Activated CD8-positive, alpha-beta memory T cell treated with anti-CD3 and anti-CD28 coated beads, Interleukin-2, amount 10 ng/mL, durations not matched to agents 7 days and 5 days (primary cell): ENCODE measurements at regions not wholly inside any gene's neighbourhood (a gene's known extent, or its start where the extent isn't known, plus 50 kb on each side); places are given as distances from the start of the nearest gene placed in this dataset.

Source experiments
- ATAC-seq: fragments of 150-1000 bp; cut with Tn5 transposase; one replicate; pipeline ENCODE4 v1.10.0; 2021; ENCODE audit warnings: moderate library complexity
- CTCF ChIA-PET: fragments of 350-600 bp; sonication (Branson Sonifier 250); formaldehyde crosslinking; loops from one replicate; lab custom pipeline; 2021; ENCODE audit warnings: antibody characterized with exemption; lab: Charles Lee
- DNase-seq: peaks from one replicate; pipeline ENCODE4 v3.0.0-alpha.2; 2020
- H3K27ac Mint-ChIP-seq: one replicate; pipeline ENCODE4 v1.8.0; 2021; ENCODE audit warnings: mild to moderate bottlenecking, mixed read lengths
- H3K27me3 Mint-ChIP-seq: one replicate; pipeline ENCODE4 v1.8.0; 2021; ENCODE audit warnings: mixed read lengths
- H3K36me3 Mint-ChIP-seq: one replicate; pipeline ENCODE4 v1.8.0; 2021; ENCODE audit warnings: mild to moderate bottlenecking, mixed read lengths
- H3K4me1 Mint-ChIP-seq: one replicate; pipeline ENCODE4 v1.8.0; 2021; ENCODE audit warnings: mixed read lengths
- H3K4me3 Mint-ChIP-seq: one replicate; pipeline ENCODE4 v1.8.0; 2021; ENCODE audit warnings: mild to moderate bottlenecking, moderate library complexity, mixed read lengths
- H3K9me3 Mint-ChIP-seq: one replicate; pipeline ENCODE4 v1.8.0; 2022; ENCODE audit warnings: low read depth, mixed read lengths

GRCh38 chr6:6376845-6377244 is 56.4 kb upstream of the F13A1 start:
- DNase-seq (no peak), ATAC-seq (no peak)
- CTCF ChIA-PET: no interaction called here
- Mint-ChIP-seq H3K27ac (no peak overlapping the region), H3K9me3 (no peaks in the 10 kb centered on the region), H3K36me3 (no peaks in the 10 kb centered on the region), H3K4me1 (no peaks in the 10 kb centered on the region), H3K27me3 (peaks cover 15% of the 10 kb centered on the region), H3K4me3 (no peak overlapping the region)

DNA sequence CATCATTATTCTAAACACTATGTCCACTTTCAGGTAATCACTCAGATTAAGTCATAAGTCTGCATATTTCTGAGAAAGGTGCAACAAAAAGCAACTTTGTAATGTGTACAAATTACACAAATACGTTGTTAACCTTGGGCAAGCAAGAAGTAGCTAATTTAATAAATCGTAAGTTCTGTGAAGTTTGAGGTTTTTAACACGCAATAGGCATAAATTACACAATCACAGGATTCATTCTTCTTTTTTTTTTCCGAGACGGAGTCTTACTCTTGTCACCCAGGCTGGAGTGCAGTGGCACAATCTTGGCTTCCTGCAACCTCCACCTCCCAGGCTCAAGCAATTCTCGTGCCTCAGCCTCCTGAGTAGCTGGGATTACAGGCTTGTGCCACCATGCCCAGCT is 57.2 kb upstream of the F13A1 start:
- H3K36me3 Mint-ChIP-seq: no peaks in the 10 kb centered on the region
- H3K4me1 Mint-ChIP-seq: no peaks in the 10 kb centered on the region
- H3K9me3 Mint-ChIP-seq: no peaks in the 10 kb centered on the region
- no peak overlapping the region for H3K4me3 Mint-ChIP-seq
- ATAC-seq (no peak), DNase-seq (no peak)
- peaks cover 9% of the 10 kb centered on the region for H3K27me3 Mint-ChIP-seq
- no peak overlapping the region for H3K27ac Mint-ChIP-seq
- CTCF ChIA-PET: interaction anchor here (0.7 kb wide), 1 partner anchor 1341 kb away, joined by 3 read pairs; no protein-coding TSS in a partner anchor

DNA sequence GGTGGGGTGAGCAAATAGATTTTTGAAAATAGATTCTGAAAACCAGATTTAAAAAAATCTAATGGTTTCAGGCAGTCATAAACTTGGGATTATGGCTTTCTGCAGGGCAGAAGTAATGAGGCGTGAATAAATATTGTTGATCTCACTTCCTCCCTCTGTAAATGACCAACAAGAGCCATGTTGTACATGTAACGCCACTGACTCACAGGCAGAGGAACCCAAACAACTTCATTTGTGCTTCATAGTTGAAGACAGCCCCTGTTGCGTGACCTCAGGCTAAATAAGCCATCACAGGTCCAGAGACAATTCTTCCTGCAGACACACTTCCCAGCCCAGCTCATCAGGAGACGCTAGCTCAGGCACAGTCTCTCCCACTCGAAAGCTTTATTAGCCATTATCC is 59.1 kb upstream of the F13A1 start:
- CTCF ChIA-PET: no interaction called here
- no peaks in the 10 kb centered on the region for H3K4me1 Mint-ChIP-seq
- ATAC-seq (no peak), DNase-seq (no peak)
- peaks cover 1% of the 10 kb centered on the region for H3K27me3 Mint-ChIP-seq
- H3K9me3 Mint-ChIP-seq: no peaks in the 10 kb centered on the region
- no peaks in the 10 kb centered on the region for H3K36me3 Mint-ChIP-seq
- H3K27ac Mint-ChIP-seq: no peak overlapping the region
- no peak overlapping the region for H3K4me3 Mint-ChIP-seq

DNA sequence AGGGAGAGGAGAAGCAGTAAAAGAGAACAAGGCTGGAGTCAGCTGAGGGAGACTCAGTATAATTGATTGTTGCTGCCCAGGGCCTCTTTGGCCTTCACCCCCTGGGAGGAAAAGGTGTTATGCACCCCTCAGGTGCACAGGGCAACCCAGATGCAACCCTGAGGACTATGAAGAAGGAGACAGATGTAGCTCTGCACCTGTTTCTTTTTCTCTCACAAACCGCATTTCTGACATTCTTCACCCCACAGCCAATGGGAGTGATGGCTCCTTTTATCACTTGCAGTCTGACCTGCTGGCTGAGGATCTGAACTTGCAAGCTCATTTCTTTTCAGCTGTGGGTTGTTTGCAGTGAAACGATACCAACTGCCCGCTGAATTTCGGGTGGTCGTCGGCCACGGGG is 64.1 kb upstream of the F13A1 start:
- H3K27me3 Mint-ChIP-seq: peaks cover 13% of the 10 kb centered on the region
- no peak overlapping the region for H3K4me3 Mint-ChIP-seq
- no peaks in the 10 kb centered on the region for H3K4me1 Mint-ChIP-seq
- H3K9me3 Mint-ChIP-seq: no peaks in the 10 kb centered on the region
- CTCF ChIA-PET: no interaction called here
- no peak overlapping the region for H3K27ac Mint-ChIP-seq
- ATAC-seq: no peak
- no peaks in the 10 kb centered on the region for H3K36me3 Mint-ChIP-seq
- DNase-seq: no peak

- H3K4me3 Mint-ChIP-seq: no peak overlapping the region
- DNase-seq (no peak), ATAC-seq (no peak)
- peaks cover 17% of the 10 kb centered on the region for H3K27me3 Mint-ChIP-seq
- no peaks in the 10 kb centered on the region for H3K9me3 Mint-ChIP-seq
- no peaks in the 10 kb centered on the region for H3K4me1 Mint-ChIP-seq
- CTCF ChIA-PET: no interaction called here
- H3K27ac Mint-ChIP-seq: no peak overlapping the region
- H3K36me3 Mint-ChIP-seq: no peaks in the 10 kb centered on the region
These were observed 65.5 kb upstream of the F13A1 start for GRCh38 chr6:6386010-6386409.

- no peaks in the 10 kb centered on the region for H3K4me1 Mint-ChIP-seq
- no peak overlapping the region for H3K27ac Mint-ChIP-seq
- H3K9me3 Mint-ChIP-seq: no peaks in the 10 kb centered on the region
- H3K36me3 Mint-ChIP-seq: no peaks in the 10 kb centered on the region
- CTCF ChIA-PET: no interaction called here
- ATAC-seq (no peak), DNase-seq (no peak)
- no peak overlapping the region for H3K4me3 Mint-ChIP-seq
- peaks cover 21% of the 10 kb centered on the region for H3K27me3 Mint-ChIP-seq
These were observed 70.6 kb upstream of the F13A1 start for GRCh38 chr6:6390849-6391602.

DNA sequence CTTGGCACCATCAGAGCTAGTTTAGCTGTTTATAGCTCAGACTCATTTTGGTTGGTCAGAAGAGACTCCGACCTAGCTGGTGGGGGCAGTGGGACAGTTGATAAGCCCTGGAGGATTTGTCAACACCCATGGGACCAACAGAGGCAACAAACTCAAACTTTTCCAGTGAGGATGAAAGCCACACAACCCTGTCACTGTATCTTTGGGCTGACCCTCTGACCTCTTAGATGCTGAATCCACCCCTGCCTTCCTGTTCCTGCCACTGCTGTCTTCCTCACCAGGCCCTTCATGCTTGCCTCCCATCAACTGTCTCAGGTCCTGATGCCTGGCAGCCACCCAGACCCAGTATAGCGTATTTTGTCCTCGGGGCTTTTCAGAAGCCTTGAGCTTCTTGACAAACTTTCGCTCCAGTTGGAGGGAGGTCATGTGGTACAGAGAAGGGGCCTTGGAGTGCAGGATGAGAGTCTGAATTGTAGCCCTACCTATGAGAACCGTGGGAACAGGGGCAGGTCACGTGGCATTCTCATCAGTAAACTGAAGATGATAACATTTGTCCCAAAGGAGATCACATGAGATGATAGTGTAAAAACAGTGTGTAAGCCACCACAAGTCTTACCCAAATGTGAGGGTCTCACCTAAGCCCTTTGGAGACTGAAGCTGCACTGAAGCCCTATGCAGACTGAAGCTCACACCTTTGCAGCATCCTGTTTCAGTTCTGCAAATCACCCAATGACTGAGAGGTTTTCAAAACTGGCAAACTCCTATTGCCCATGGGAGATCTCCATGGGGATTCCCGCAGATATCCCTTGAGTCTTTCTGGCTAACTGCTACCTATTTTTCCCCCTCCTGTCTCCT is 72.0 kb upstream of the F13A1 start:
- H3K27ac Mint-ChIP-seq: no peak overlapping the region
- no peaks in the 10 kb centered on the region for H3K4me1 Mint-ChIP-seq
- CTCF ChIA-PET: no interaction called here
- ATAC-seq: no peak
- H3K9me3 Mint-ChIP-seq: no peaks in the 10 kb centered on the region
- H3K27me3 Mint-ChIP-seq: peaks cover 18% of the 10 kb centered on the region
- H3K4me3 Mint-ChIP-seq: no peak overlapping the region
- DNase-seq: no peak
- H3K36me3 Mint-ChIP-seq: no peaks in the 10 kb centered on the region

GRCh38 chr6:6393069-6393529 is 72.6 kb upstream of the F13A1 start:
- Mint-ChIP-seq H3K4me1 (no peaks in the 10 kb centered on the region), H3K36me3 (no peaks in the 10 kb centered on the region), H3K27me3 (peaks cover 15% of the 10 kb centered on the region), H3K27ac (no peak overlapping the region), H3K9me3 (no peaks in the 10 kb centered on the region), H3K4me3 (no peak overlapping the region)
- no peak for DNase-seq
- ATAC-seq: no peak
- CTCF ChIA-PET: no interaction called here

GRCh38 chr6:6395581-6396197 is 75.2 kb upstream of the F13A1 start:
- Mint-ChIP-seq H3K9me3 (no peaks in the 10 kb centered on the region), H3K4me3 (no peak overlapping the region), H3K27ac (no peak overlapping the region), H3K36me3 (no peaks in the 10 kb centered on the region), H3K27me3 (peaks cover 12% of the 10 kb centered on the region), H3K4me1 (no peaks in the 10 kb centered on the region)
- CTCF ChIA-PET: no interaction called here
- DNase-seq (no peak), ATAC-seq (no peak)

DNA sequence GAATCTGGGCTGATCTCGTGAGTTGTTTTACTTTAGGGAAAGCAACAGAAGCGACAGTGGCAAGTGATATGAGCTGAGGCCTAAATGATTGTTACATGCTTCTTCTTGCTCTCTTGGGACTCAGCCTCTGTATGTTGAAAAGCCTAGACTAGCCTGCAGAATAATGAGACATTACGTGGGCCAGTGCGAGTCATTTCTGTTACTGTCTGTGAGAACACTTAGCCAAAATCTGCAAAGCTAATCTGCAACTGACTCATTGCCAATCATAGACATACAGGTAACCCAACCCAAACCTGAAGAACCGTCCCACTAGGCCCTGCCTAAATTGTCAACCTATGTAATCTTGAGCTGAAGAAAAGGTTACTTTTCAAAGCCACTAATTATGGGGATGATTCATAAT is 77.4 kb upstream of the F13A1 start:
- Mint-ChIP-seq H3K4me1 (no peaks in the 10 kb centered on the region), H3K9me3 (no peaks in the 10 kb centered on the region), H3K27me3 (peaks cover 17% of the 10 kb centered on the region), H3K4me3 (no peak overlapping the region), H3K27ac (no peak overlapping the region), H3K36me3 (no peaks in the 10 kb centered on the region)
- CTCF ChIA-PET: no interaction called here
- no peak for DNase-seq
- no peak for ATAC-seq

- CTCF ChIA-PET: no interaction called here
- no peak for ATAC-seq
- Mint-ChIP-seq H3K27ac (no peak overlapping the region), H3K4me3 (no peak overlapping the region), H3K4me1 (no peaks in the 10 kb centered on the region), H3K9me3 (no peaks in the 10 kb centered on the region), H3K36me3 (no peaks in the 10 kb centered on the region), H3K27me3 (peaks cover 17% of the 10 kb centered on the region)
- DNase-seq: no peak
These were observed 79.1 kb upstream of the F13A1 start for GRCh38 chr6:6399568-6399967.

DNA sequence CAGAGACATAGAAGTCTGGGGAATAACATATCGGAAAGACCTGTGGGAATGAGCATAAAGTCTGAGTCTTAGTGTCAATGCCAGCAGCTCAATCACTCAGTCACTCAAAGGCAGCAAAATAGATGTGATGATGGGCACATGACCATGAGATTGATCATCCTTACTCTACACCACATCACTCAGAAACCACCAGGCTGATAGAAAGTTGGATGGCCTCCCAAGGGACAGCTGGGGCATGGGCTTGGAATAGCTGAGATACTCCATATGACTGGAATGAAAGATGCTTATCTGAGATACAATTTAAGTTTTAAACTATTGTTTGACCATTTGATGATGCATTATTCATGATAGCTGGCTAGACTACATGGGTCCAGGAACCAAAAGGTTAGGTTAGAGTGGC is 80.9 kb upstream of the F13A1 start:
- ATAC-seq (no peak), DNase-seq (no peak)
- CTCF ChIA-PET: no interaction called here
- Mint-ChIP-seq H3K4me1 (no peaks in the 10 kb centered on the region), H3K36me3 (no peaks in the 10 kb centered on the region), H3K9me3 (no peaks in the 10 kb centered on the region), H3K4me3 (no peak overlapping the region), H3K27ac (no peak overlapping the region), H3K27me3 (peaks cover 16% of the 10 kb centered on the region)

DNA sequence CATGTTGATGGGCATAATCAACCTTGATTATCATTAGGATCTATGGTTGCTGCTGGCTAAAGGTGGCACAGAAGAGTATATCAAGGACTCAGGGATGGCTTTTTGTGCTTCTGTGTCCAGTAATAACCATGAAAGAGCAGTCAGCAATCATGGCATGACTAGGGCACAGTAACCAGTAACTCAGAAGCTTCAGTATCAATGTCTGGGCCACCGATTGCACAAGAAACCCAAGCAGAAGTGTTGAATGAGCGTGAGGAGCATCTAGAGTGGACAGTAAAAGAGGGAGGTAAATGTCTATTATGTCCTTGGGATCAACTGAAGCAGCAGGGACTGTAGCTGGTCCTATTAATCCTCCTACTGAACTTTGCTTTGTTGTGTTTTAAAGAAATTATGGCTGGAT is 81.5 kb upstream of the F13A1 start:
- H3K9me3 Mint-ChIP-seq: no peaks in the 10 kb centered on the region
- DNase-seq: no peak

GRCh38 chr6:6402591-6402990 is 82.1 kb upstream of the F13A1 start:
- H3K27ac Mint-ChIP-seq: no peak overlapping the region
- ATAC-seq (no peak), DNase-seq (no peak)
- H3K4me3 Mint-ChIP-seq: no peak overlapping the region
- no peaks in the 10 kb centered on the region for H3K9me3 Mint-ChIP-seq
- CTCF ChIA-PET: no interaction called here
- H3K27me3 Mint-ChIP-seq: peaks cover 13% of the 10 kb centered on the region
- H3K36me3 Mint-ChIP-seq: no peaks in the 10 kb centered on the region
- no peaks in the 10 kb centered on the region for H3K4me1 Mint-ChIP-seq

More for the DNA sequence above, 81.5 kb upstream of the F13A1 start:
- Mint-ChIP-seq H3K4me3 (no peak overlapping the region), H3K36me3 (no peaks in the 10 kb centered on the region), H3K27ac (no peak overlapping the region), H3K27me3 (peaks cover 14% of the 10 kb centered on the region), H3K4me1 (no peaks in the 10 kb centered on the region)
- no peak for ATAC-seq
- CTCF ChIA-PET: no interaction called here
